Bronchial epithelial cell (primary cell): ENCODE measurements at regions not wholly inside any gene's neighbourhood (a gene's known extent, or its start where the extent isn't known, plus 50 kb on each side); places are given as distances from the start of the nearest gene placed in this dataset.

Experiments
- DNase-seq: peaks from one replicate; pipeline ENCODE4 v3.0.0-alpha.2; 2010; ENCODE audit warnings: low read depth
- FAIRE-seq: peaks from 2 replicates; lab custom pipeline; 2011; peaks lifted over from hg19 to GRCh38; lab: Jason Lieb, UNC
- H3K27me3 ChIP-seq: 2 replicates; pipeline ENCODE4 v1.5.1; 2011; ENCODE audit warnings: low read length; ENCODE audit not compliant: control insufficient read depth, insufficient read depth
- H3K36me3 ChIP-seq: 2 replicates; pipeline ENCODE4 v1.5.1; 2011; ENCODE audit warnings: low read length; ENCODE audit not compliant: control insufficient read depth, insufficient read depth
- H3K4me3 ChIP-seq: 2 replicates; pipeline ENCODE4 v1.5.1; 2011; ENCODE audit warnings: mild to moderate bottlenecking, low read depth, low read length, control low read depth
- TF ChIP-seq, protein P1 (sequence below): IDR thresholded peaks from 2 replicates; pipeline ENCODE4 v1.5.1; 2011; ENCODE audit warnings: mild to moderate bottlenecking, moderate library complexity, low read length, control low read depth, inconsistent platforms; ENCODE audit not compliant: insufficient read depth, severe bottlenecking

DNA sequence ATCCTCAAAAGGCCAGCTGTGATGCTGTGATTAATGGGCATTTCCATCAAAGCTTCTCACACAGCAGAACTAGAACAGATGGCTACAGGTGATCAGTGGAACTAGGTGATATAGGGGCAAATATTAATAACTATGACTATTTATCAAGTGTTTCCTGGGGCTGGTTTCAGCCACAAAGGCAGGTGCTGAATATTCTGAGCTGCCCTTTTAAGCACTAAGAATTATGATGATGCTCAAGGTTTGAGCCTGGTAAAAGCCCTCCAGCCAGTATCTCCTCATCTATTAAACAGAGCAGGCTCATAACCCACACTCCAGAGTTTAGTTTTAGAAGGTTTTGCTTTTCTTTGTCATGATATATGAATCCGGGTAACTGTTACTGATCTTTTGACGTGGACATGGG, 129.5 kb upstream of the ACP3 start:
- DNase-seq (no peak), FAIRE-seq (no peak)
- TF ChIP-seq, protein P1, sequence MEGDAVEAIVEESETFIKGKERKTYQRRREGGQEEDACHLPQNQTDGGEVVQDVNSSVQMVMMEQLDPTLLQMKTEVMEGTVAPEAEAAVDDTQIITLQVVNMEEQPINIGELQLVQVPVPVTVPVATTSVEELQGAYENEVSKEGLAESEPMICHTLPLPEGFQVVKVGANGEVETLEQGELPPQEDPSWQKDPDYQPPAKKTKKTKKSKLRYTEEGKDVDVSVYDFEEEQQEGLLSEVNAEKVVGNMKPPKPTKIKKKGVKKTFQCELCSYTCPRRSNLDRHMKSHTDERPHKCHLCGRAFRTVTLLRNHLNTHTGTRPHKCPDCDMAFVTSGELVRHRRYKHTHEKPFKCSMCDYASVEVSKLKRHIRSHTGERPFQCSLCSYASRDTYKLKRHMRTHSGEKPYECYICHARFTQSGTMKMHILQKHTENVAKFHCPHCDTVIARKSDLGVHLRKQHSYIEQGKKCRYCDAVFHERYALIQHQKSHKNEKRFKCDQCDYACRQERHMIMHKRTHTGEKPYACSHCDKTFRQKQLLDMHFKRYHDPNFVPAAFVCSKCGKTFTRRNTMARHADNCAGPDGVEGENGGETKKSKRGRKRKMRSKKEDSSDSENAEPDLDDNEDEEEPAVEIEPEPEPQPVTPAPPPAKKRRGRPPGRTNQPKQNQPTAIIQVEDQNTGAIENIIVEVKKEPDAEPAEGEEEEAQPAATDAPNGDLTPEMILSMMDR, result no peak
- no peak overlapping the region for H3K4me3 ChIP-seq
- H3K36me3 ChIP-seq, result no peaks in the 10 kb centered on the region
- H3K27me3 ChIP-seq, result no peaks in the 10 kb centered on the region

DNA sequence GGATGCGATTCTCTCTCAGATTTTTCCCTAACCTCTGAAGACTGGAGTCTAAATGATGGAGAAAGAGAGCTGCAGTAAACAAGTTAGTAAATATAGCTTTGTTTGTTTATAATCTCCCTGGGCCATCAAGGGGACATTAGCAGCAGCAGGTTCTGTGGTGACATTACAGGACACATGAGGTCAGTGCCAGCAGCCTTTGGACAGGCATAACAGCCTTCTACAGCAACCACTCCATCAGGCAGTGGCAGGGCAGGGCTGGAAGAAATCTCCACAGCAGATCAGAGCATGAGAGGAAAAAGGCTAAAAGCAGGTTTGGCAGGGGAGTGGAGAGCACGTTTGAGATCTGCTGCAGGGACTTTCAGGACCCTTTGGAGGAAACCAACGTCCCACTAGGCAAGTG, 127.6 kb upstream of the ACP3 start:
- DNase-seq, result no peak
- Histone ChIP-seq H3K4me3 (no peak overlapping the region), H3K36me3 (no peaks in the 10 kb centered on the region), H3K27me3 (no peaks in the 10 kb centered on the region)
- TF ChIP-seq, protein P1, result no peak
- no peak for FAIRE-seq

DNA sequence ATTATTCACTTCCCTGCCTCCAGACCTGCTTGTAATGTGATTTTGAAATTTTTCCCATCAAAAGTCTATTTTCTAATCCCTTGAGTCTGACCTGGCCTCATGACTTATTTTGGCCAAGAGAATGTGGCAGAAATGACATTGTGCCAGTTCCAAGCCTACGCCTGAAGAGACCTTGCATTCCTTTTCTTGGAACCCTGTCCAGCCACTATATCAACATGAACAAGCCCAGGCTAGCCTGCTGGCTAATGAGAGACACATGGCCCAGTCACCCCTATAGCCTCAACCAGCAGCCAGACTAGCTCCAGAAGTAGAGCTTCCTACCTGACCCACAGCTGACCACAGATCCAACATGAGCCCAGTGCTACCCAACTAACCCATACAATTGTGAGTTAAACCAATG, 121.1 kb upstream of the ACP3 start:
- no peaks in the 10 kb centered on the region for H3K36me3 ChIP-seq
- peak; percentile 63 for DNase-seq
- no peaks in the 10 kb centered on the region for H3K27me3 ChIP-seq
- TF ChIP-seq, protein P1, result no peak
- no peak overlapping the region for H3K4me3 ChIP-seq
- no peak for FAIRE-seq

DNA sequence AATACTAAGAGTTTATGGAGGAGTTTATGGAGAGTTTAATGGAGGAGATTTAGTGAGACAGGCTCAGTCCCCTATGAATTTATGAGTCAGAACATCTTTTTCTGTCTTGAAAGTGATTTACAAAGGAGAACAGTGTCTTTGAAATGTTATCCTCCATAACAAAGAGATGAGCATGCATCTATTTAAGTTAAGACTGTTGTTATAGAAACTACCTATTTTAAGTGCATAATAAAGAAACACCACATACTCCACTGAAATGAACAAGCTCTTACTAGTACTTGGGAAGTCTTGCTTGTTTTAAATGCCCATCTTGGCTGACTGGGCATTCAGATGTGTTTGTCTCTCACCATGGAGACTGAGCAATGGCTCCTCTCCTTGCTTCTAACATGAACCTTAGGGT, 118.7 kb upstream of the ACP3 start:
- DNase-seq (no peak), FAIRE-seq (no peak)
- TF ChIP-seq, protein P1, result no peak
- no peaks in the 10 kb centered on the region for H3K36me3 ChIP-seq
- no peak overlapping the region for H3K4me3 ChIP-seq
- H3K27me3 ChIP-seq, result no peaks in the 10 kb centered on the region

DNA sequence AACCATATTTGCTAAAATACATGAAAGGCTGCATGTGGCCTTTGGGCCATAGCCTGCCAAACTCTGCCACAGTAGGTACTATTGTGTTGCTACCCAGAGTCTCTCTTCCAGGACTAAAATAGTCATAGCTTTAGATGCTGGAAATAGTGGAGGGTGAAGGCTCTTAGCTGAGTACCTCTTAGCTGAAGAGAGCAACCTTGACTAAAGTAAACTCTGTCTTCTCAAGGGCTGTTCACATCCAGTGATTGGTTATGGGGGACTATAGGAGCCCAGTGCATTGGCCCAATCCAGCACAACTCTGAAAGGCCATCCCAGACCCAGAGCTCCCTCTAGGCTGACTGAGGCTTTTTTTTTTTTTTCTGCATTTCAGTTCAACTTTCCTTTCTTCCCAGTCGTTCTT, 117.8 kb upstream of the ACP3 start:
- no peak for FAIRE-seq
- H3K27me3 ChIP-seq, result no peaks in the 10 kb centered on the region
- no peaks in the 10 kb centered on the region for H3K36me3 ChIP-seq
- no peak overlapping the region for H3K4me3 ChIP-seq
- TF ChIP-seq, protein P1, result no peak
- no peak for DNase-seq

DNA sequence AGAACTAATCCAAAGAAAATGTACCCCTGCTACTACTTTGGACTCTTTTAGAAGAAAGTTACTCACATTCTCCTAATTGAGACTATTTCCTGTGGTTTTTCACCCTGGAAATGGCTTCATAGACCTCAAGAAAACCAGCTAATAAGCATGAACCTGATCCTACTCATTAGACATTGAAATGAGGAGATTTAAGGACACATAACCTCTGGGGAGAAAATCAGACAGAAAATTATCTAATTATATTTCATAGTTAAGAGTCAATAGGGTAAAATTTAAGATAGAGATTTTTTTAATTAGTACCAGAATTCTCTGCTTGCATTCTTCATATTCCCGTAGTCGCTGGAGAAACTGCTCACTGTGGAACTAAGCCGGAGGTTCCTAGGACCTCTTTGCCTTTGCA, 114.6 kb upstream of the ACP3 start:
- no peaks in the 10 kb centered on the region for H3K36me3 ChIP-seq
- DNase-seq, result no peak
- H3K4me3 ChIP-seq, result no peak overlapping the region
- TF ChIP-seq, protein P1, result no peak
- no peak for FAIRE-seq
- no peaks in the 10 kb centered on the region for H3K27me3 ChIP-seq
